Spleen (tissue), 7 donors: ENCODE measurements at regions not wholly inside any gene's neighbourhood (a gene's known extent, or its start where the extent isn't known, plus 50 kb on each side); places are given as distances from the start of the nearest gene placed in this dataset.

Source experiments
- POLR2AphosphoS5 ChIP-seq, 3 donors: sonication (generic); formaldehyde crosslinking; IDR thresholded peaks; one replicate each; pipeline ENCODE4 v1.5.1; 2017; ENCODE audit warnings: antibody characterized with exemption in 3 of 3
- TF ChIP-seq, protein P1 (sequence below), 11 experiments: fragments of 200-600 bp in 7 of 11; fragments of 450-650 bp in 4 of 11; sonication (generic) in 4 of 11; IDR thresholded peaks in 8 of 11; conservative IDR thresholded peaks in 3 of 11; 1 replicate in 7 of 11; 2 replicates in 4 of 11; pipeline versions ENCODE4 v1.4.0 to v1.8.0; 2016 to 2021; ENCODE audit warnings: antibody characterized with exemption in 11 of 11, inconsistent platforms in 4 of 11, mild to moderate bottlenecking in 1 of 11
- donor health status: DM: no; HTN: no; CAD: no; lungs with moderate emphysema.
- donor health status: DM: no; HTN: no; CAD: no.
- donor health status: DM: no; HTN: no; CAD: no.

DNA sequence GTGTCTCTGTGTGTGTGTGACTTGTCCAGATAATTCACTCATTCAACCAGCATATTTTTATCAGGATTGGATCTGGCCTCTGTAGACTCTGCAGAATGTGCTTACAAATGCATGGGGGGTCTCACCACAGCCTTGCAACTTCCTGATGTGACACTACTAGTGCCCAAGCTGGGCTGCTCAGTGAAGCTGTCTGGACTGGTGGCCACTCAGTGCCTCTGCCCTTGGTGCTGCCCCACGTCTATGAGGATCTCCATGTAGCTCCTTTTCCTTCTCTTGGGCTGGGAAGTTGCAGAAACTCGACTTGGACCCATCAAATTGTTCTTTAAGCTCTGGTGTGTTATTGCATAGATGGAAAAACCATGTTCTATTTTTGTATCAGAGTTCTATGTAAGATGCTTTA, 75.8 kb downstream of the NRN1 start:
- TF ChIP-seq, protein P1, sequence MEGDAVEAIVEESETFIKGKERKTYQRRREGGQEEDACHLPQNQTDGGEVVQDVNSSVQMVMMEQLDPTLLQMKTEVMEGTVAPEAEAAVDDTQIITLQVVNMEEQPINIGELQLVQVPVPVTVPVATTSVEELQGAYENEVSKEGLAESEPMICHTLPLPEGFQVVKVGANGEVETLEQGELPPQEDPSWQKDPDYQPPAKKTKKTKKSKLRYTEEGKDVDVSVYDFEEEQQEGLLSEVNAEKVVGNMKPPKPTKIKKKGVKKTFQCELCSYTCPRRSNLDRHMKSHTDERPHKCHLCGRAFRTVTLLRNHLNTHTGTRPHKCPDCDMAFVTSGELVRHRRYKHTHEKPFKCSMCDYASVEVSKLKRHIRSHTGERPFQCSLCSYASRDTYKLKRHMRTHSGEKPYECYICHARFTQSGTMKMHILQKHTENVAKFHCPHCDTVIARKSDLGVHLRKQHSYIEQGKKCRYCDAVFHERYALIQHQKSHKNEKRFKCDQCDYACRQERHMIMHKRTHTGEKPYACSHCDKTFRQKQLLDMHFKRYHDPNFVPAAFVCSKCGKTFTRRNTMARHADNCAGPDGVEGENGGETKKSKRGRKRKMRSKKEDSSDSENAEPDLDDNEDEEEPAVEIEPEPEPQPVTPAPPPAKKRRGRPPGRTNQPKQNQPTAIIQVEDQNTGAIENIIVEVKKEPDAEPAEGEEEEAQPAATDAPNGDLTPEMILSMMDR (IDR thresholded peaks at IDR 0.05 in 8 of 11, conservative IDR thresholded peaks at IDR 0.05 in 3 of 11): no peak
- TF ChIP-seq POLR2AphosphoS5 (IDR thresholded peaks at IDR 0.05): no peak
